GM21825 (cell line): ENCODE measurements at regions not wholly inside any gene's neighbourhood (a gene's known extent, or its start where the extent isn't known, plus 50 kb on each side); places are given as distances from the start of the nearest gene placed in this dataset.

Source experiments
- ATAC-seq: cut with Tn5 transposase; IDR thresholded peaks from one replicate; pipeline ENCODE4 v1.9.1; 2021; ENCODE audit warnings: mild to moderate bottlenecking, moderate library complexity; ENCODE audit not compliant: unreplicated experiment

DNA sequence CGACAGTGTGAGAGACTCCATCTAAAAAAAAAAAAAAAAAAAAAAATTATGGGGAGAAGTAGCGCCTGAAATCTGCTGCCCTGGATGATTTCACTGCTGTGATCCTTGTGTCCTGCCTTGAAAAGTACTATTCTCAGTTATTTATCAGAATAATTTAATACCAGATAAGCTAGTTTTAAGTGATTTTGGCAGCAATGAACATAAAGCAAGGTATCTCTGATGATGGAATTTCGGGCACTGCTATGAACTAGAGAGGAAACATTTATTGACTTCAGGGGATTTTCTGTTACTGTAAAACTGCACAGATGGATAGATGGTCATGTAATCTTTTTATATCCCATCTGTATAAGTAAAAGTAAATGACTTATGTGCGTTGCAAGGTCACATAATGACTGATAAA is 619.1 kb upstream of the ANKRD30A start:
- no peak for ATAC-seq

DNA sequence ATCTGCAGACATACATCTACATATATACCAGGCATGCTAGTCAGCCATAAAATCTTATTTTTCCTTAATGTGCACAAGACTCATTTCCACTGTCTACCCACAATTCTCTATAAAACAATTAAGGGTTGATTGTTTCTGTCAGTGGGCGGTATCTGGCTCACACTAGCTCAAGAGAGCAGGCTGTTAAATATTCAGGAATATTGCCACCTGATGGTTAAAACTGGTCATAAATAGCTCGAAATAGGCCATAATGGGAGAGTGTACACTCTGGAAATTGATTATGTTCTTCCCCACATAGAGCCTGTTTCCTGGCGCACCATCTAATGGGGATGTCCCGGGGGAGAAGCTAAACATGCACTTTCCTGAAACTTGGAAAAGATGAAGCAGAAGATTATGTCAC is 620.6 kb upstream of the ANKRD30A start:
- ATAC-seq: no peak

DNA sequence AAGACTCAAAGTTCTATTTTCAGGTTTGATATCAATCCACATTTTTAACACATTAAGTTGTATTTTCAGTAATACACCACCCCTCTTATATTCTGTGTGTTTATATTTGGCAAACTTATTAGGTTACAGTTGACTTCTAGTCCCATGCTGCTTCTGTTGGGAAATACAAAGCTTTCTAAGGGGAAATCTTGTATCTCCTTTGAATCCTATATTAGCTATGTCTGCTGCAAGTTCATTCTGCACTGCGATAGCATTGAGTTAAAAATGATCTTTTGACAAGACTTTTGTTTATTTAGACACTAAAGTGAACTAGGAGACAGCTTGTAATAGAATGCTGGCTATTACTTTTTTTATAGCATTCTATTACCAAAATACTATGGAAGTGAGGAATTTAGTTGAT is 625.1 kb upstream of the ANKRD30A start:
- ATAC-seq: no peak

DNA sequence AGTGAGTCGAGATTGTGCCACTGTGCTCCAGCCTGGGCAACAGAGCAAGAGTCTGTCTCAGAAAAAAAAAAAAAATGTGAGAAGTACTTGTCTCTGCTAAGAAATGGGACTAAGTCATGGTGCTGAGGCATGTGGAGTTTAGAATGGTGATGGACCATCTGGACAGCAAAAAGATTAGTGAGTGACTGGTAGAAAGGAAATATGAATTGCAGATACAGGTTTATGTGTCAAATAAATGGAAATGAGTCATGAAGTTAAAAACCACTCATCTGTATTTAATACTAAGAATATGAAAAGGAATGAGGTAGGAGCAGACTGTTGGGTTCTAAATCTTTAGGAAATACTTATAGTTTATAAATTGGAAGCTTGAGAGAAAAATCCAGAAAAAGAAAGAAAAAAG is 625.7 kb upstream of the ANKRD30A start:
- ATAC-seq: no peak

DNA sequence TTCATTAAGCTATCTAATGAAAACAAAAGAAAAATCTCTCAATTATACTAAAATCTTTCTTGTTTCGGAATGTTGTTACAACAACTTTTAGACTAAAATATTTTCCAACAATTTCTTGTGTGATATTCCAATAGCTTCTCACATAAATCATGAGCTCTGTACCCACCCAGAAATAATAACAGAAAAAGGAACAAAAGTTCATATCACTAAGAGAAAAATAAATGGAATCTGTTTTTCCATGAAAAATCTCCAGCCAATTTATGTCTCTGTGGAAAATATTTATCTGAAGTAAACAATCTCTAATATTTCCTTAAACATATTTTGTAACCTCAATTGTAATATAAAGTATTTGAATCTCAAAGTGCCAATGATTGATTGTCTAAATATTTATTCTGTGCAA is 628.6 kb upstream of the ANKRD30A start:
- no peak for ATAC-seq

DNA sequence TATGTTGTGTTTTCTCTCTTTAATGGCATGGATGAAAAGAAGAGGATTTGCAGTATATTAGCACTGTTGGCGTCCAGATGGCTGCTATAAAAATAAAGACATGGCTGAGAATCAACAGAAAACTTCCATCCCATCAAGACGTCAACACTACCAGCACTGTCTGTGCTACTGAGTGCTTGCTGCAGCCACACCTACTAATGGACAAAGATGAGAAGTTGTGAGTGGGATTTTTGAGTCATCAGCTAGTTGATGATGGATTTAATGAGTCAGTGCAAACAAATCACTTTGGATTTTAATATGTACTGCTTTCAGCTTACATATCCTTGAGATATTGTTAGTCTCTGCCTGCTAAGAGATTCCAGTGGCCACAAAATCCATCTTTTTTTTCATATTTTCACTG is 631.0 kb upstream of the ANKRD30A start:
- ATAC-seq: no peak

DNA sequence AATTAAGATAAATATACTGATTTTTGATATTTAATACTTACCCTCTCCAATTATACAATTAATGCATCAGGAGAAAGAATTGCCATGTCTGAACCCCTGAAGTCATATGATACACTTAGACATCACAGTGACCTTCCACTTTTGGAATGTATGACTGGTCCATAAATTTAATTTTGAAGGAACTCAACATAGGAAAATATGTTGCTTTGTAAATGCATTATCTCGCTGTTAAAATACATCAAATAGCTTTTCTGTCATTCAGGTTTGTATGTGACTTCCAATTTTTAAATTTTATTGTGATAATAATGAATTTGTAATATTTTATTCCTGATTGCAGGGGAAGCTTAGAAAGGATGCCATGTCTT is 631.9 kb upstream of the ANKRD30A start:
- no peak for ATAC-seq

DNA sequence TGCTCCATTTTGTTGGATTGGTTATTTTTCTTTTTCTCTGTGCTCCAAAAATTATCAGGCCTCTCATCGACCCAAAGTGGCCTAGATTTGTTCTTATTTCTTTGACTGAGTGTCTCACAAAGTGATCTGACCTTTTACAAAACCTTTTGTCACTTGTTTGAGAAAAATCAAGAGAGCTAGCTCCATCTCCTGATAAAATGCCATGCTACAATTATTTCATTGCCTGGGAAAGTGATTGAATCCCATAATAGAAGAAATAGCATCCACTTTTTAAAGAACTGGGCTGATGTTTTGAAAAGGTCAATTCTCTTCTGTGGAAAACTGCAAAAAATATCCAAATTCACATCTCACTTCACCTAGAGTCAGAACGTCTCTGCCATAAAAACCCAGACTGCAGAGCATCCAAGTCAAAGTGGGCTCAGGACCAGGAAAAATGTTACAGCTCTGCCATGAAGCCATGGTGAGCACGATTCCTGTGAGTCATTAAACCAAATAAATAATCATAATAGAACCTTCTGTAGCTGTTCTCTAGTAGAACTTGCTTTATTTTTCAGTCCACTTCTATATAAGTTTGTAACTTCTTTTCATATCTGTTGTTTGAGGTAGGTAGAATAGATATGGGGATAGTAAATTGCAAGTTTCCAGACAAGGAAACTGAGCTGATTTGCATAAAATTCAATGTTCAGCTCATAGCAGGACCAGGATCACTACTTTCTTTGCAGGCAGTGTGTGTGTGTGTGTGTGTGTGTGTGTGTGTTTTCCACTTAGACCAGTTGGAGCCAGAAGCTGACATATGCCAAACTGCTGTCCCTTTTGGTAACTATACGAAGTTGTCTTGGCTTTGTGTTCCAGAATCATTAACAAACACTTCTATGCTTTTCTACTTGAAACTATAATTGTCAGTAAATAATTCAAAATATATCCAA is 632.5 kb upstream of the ANKRD30A start:
- no peak for ATAC-seq

DNA sequence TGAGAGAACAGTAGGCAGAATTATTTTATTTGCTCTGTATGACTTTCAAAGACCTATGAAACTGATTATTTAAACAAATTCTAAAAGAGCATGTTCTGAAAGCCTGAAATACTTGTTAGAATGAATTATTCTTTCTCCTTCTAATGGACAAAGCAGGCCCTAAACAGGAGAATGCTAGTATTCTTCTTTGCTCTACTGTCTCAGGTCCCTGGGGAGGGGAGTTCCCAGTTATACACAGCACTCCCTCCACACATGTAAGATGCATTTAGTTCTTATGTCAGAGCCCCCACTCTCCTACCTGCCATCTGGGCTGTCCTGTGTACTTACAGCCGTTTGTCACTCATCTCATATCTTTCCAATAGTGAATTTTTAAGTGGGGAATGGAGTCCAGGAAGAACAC is 633.5 kb upstream of the ANKRD30A start:
- no peak for ATAC-seq

DNA sequence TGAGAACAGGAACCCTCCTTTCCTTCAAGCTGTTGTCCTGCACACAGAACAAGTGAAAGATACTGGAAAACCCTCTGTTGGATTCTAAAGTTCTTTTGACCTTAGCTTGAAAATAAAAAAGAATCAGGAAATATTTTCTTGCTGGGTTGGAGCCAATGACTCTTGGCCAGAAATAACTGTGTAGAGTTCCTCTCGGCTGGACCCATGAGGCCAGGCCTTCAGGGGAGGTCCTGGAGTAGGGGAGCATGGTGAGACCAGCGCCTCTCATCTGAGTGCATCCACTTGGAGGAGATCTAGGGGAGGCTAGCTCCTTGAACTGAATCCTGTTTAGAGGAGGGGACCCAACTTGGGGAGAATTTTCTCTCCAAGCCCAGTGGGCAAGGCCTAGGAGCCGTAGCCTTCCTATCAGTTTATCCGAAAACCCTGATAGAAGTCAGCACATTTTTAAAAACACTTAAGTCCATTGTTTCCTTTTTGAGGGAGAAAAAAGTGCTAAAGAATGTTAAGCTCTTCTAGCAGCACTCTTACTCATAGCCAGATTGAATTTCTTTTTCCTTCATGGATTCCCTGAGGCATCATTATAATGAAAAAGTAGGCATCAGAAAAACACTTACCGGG is 635.7 kb upstream of the ANKRD30A start:
- ATAC-seq: no peak

DNA sequence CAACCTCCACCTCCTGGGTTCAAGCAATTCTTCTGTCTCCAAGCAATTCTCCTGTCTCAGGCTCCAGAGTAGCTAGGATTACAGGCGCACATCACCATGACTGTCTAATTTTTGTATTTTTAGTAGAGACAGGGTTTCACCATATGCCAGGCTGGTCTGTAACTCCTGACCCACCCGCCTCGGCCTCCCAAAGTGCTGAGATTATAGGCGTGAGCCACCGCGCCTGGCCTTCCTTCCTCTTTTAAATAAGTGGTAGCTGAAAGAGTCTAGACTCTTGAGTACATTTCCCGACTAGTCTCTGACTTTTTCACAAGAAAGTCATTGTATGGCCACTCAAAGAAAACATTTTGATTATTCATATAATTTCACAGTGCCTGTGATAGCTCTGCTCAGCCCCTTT is 636.2 kb upstream of the ANKRD30A start:
- ATAC-seq: no peak

DNA sequence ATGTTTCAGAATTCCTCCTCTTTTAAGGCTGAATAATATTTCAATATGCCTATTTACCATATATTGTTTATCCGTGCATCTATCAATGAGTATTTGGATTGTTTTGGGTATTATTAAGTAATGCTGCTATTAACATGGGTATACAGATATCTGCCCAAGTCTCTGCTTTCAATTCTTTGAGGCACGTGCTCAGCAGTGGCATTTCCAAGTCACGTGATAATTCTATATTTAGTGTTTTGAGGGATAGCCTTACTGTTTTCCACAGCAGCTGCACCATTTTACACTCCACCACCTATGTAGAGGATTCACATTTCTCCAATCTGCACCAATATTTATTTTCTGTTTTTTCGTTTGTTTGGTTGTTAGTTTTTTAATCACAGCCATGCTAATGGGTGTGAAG is 636.8 kb upstream of the ANKRD30A start:
- no peak for ATAC-seq

DNA sequence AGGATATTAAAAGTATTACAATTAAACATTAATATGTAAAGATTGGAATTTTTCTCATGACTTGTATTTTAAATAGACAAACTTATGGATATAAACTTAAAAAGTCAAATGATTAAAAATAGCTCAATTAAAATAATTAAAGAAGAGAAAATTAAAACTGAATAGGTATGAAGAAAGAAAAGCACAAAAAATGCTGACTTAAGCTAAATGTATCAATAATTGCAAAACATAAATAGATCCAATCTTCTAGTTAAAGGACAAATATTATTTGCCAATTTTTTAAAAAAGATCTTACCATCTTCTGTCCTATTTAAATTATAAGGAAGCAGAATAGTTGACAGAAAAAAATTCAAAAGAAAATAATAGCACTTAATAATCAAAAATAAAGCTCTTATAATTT is 646.3 kb upstream of the ANKRD30A start:
- ATAC-seq: no peak

DNA sequence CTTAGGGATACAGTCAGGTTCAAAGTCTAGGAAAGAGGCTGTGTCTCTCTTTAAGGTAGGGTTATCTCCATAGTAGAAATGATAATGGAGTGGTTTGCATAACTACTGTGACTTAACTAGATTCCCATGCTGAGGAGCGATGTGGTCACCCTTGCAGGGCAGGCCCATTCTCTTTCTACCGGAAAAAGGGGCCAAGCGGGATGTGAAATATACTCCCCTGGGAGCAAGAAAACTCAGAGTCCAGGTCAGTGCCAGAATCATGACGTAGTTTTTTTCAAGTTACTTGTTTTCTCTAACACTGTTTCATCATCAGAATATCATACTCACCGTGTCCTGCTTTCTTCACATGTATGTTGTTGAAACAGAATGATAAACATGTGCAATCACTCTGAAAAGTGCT is 649.0 kb upstream of the ANKRD30A start:
- no peak for ATAC-seq

DNA sequence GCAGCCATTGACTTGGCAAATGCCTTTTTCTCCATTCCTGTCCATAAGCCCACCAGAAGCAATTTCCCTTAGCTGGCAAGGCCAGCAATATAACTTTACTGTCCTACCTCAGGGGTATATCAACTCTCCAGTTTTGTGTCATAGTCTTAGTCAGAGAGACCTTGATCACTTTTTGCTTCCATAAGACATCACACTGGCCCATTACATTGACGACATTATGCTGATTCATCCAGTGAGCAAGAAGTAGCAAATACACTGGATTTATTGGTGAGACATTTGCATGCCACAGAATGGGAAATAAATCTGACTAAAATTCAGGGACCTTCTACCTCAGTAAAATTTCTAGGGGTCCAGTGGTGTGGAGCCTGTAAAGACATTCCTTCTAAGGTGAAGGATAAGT is 649.7 kb upstream of the ANKRD30A start:
- no peak for ATAC-seq

DNA sequence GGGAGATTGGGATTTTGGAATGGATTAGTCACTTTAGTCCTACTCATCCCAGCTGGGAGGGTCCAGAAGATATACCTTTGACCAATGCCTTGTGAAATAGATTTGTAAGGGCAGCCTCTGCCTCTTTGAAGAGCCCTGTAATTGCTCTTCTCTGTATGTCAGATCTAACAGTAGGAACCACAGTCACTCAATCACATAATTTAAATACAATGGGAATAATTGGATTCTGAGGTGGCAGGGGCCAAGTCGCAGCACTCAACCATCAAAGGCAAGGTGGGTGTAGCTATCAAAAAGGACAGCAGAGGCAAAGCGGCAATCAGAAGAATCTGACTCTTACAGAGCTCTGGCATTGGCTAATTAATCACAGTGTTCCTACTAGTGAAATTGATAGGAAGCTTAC is 650.9 kb upstream of the ANKRD30A start:
- ATAC-seq: no peak

DNA sequence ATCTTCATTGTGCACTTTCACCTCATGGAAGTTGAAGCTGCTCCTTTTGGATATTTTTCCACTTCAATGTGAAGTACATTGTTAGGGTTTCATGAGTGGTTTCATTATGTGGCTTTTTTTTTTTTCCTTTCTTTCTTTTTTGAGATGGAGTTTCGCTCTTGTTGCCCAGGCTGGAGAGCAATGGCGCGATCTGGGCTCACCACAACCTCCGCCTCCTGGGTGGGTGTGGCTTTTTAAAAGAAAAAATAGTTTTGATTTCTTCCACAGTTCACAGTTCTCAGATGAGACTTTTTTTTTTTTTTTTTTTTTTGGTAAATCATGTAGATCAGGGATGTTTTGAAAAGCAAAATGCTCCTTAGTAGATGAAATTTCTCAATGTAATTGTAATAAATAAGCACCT is 652.3 kb upstream of the ANKRD30A start:
- ATAC-seq: no peak

DNA sequence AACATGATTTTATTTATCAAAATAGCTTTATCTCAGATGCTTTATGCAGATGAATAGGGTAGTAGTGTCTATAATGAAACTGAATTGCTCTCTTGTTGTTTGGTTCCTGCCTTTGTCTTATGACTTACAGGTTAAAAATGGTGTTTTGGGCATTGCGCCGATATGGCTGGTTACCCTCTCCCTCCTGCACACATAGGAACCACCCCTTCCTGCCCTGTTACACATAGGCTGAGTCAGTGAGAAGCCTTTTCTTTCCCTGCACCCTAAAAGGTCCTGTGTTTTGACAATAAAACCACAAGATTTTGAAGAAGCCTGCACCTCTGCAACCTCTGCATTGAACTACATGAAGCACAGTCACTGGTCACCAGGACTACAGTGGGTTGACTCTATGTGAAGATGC is 655.8 kb upstream of the ANKRD30A start:
- no peak for ATAC-seq

DNA sequence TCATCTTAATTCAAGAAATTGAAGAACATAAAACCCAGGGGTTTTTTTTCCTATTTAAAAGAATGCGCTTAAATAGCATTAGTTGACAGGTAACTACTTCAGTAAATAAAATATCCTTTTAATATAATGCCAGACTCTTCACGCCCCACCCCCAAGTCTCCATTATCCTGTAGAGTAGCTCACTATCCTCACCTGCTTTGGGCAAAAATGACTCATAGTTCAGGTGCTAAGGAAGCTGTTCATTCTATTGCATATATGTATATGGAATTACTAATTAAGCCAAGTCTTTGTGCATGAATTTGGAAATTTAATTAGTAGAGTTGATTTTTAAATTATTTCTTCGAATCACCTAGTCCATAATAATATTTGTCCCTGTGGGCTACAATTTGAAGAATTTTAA is 656.8 kb upstream of the ANKRD30A start:
- no peak for ATAC-seq

DNA sequence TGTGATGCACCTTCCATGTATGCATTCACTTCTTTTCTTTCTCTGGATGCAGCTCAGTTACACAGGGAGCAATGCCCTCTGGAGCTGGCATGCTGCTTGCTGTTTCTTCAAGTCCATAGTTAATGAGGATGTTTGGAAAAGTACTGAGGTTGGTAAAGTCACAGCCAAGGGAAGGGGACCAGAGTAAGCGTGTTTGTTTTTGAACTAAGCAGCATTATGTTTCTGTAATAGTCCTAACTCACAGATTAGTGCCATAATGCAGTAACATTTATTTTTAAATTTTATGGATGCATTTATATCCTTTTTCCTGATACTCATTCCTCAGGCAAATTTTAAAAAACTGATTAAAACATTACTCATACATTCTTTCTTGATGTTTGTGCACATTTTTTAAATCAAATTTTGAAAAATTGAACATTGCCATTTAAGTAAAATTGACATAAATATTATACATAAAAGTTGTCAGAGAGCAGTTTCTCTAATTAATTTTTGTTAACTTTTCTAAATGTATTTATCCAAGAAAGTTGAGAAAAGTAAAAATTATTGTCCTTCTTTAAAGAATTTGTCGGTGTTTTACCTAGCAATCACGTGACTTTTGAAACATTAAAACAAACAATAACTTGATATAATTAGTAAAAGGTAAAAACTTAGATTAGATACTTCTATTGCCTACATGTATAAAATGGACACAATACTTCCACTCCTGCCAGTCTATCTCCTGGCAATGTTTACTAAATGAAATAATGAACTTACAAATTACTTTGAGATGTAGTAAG is 659.6 kb upstream of the ANKRD30A start:
- ATAC-seq: no peak

DNA sequence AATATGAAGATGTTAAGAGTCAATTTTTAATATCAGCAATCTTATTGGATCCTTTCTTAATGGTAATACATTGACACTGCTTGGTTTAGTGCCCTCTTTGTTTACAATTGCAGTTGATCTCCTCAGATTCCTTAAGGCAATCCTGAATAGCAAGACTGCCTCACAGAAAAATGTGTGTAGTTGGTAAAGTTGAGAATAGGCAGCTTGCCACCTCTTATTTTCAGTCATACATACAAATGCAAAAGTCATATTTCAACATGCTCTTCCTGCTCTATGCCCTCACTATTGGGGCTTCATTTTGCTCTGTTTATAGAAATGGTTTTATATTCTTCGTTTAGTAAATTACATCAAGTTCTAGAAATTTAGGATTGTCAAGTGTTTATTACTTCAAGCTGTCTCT is 661.1 kb upstream of the ANKRD30A start:
- ATAC-seq: no peak

DNA sequence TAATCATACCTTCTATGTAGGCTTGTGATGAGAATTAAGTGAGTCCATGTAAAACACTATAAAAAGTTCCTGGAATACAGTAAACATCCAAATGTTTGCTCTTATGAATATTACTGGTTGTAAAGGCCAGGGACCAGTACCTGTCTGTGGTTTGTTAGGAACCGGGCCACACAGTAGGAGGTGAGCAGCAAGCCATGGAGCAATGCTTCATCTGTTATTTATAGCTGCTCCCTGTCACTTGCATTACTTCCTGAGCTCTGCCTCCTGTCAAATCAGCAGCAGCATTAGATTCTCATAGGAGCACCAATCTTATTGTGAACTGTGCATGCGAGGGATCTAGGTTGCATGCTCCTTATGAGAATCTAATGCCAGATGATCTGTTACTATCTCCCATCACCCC is 662.0 kb upstream of the ANKRD30A start:
- ATAC-seq: no peak
